ENCODE measurements at regions not wholly inside any gene's neighbourhood (a gene's known extent, or its start where the extent isn't known, plus 50 kb on each side); places are given as distances from the start of the nearest gene placed in this dataset.

- TF ChIP-seq CTCF (IDR thresholded peaks at IDR 0.05) (no peak), POLR2A (IDR thresholded peaks at IDR 0.05) (no peak)
These were observed 208.1 kb downstream of the NEBL start for GRCh38 chr10:20688797-20689544.

Measured in body of pancreas (tissue), 4 donors.